K562 (cell line): ENCODE measurements at regions not wholly inside any gene's neighbourhood (a gene's known extent, or its start where the extent isn't known, plus 50 kb on each side); places are given as distances from the start of the nearest gene placed in this dataset.

Experiments used
- ATAC-seq: fragments of 200-7000 bp; cut with Tn5 transposase; 3 replicates; pipeline ENCODE4 v1.9.1; 2020; ENCODE audit warnings: moderate library complexity
- BruUV-seq: library from RNA; stranded (reverse); fragments of 400-500 nt; replicated peaks from 2 replicates; lab custom pipeline; 2021; lab: Mats Ljungman, UMichigan
- CTCF ChIA-PET: fragments of 300-600 bp; formaldehyde crosslinking; extraction: SDS; loops from one replicate; lab custom pipeline; 2021; ENCODE audit warnings: low intra/inter-chr PET ratio; lab: Yijun Ruan, JAX
- POLR2A ChIA-PET: fragments of 300-600, 350-650 bp; sonication (Branson Sonifier 250); formaldehyde crosslinking; extraction: SDS; loops from one replicate; lab custom pipeline; 2021; ENCODE audit warnings: antibody characterized with exemption, inconsistent platforms; lab: Yijun Ruan, JAX
- DNase-seq, 4 experiments: peaks; one replicate each; pipeline versions ENCODE4 v3.0.0 to v3.0.0-alpha.2; 2011 to 2018; ENCODE audit warnings: low spot score in 3 of 4, mixed read lengths in 3 of 4; ENCODE audit errors: extremely low read depth in 1 of 4
- FAIRE-seq: peaks from 2 replicates; lab custom pipeline; 2011; peaks lifted over from hg19 to GRCh38; lab: Jason Lieb, UNC
- H2AFZ ChIP-seq: 2 replicates; pipeline ENCODE4 v1.6.0; 2011; ENCODE audit warnings: low read depth, low read length, control low read depth, inconsistent platforms
- H3K27ac ChIP-seq: fragments of 200-600 bp; 3 replicates; pipeline ENCODE4 v1.8.0; 2011; ENCODE audit warnings: low read depth, mild to moderate bottlenecking, control low read depth, inconsistent platforms, low read length, moderate library complexity, mixed read lengths; ENCODE audit errors: extremely low read depth
- H3K27me3 ChIP-seq, 2 experiments: fragments of 300-600 bp in 1 of 2; 2 replicates in 1 of 2; 3 replicates in 1 of 2; pipeline versions ENCODE4 v1.6.0 to v1.8.0; 2011; ENCODE audit warnings: inconsistent platforms in 2 of 2, low read length in 2 of 2, mild to moderate bottlenecking in 1 of 2, mixed read lengths in 1 of 2, moderate library complexity in 1 of 2; ENCODE audit not compliant: control insufficient read depth in 2 of 2, insufficient read depth in 2 of 2
- H3K36me3 ChIP-seq: fragments of 300-600 bp; 3 replicates; pipeline ENCODE4 v1.8.0; 2011; ENCODE audit warnings: mild to moderate bottlenecking, low read length, inconsistent platforms; ENCODE audit not compliant: control insufficient read depth, insufficient read depth
- H3K4me1 ChIP-seq, 2 experiments: fragments of 200-600 bp in 1 of 2; replicated peaks in 1 of 2; 2 replicates in 1 of 2; 3 replicates in 1 of 2; pipeline versions ENCODE4 v1.5.1 to v1.8.0; 2011; ENCODE audit warnings: inconsistent platforms in 2 of 2, low read length in 2 of 2, mild to moderate bottlenecking in 1 of 2, mixed read lengths in 1 of 2, moderate library complexity in 1 of 2; ENCODE audit not compliant: control insufficient read depth in 2 of 2, insufficient read depth in 2 of 2
- H3K4me2 ChIP-seq: 2 replicates; pipeline ENCODE4 v1.6.1; 2011; ENCODE audit warnings: low read length, control low read depth, inconsistent platforms, mixed read lengths; ENCODE audit not compliant: insufficient read depth
- H3K4me3 ChIP-seq: fragments of 200-600 bp; sonication (generic), shearing (Covaris generic); 2 replicates; pipeline ENCODE4 v1.5.1; 2016; ENCODE audit warnings: control low read depth, inconsistent platforms
- H3K79me2 ChIP-seq: fragments of 200-600 bp; 3 replicates; pipeline ENCODE4 v1.8.0; 2011; ENCODE audit warnings: low read length, inconsistent platforms; ENCODE audit not compliant: control insufficient read depth, insufficient read depth
- H3K9ac ChIP-seq, 2 experiments: 2 replicates each; pipeline versions ENCODE4 v1.6.0 to v1.6.1; 2011; ENCODE audit warnings: low read depth in 2 of 2, low read length in 2 of 2, control low read depth in 1 of 2, inconsistent platforms in 1 of 2, mild to moderate bottlenecking in 1 of 2, mixed read lengths in 1 of 2; ENCODE audit not compliant: insufficient read depth in 1 of 2
- H3K9me1 ChIP-seq: one replicate; pipeline ENCODE4 v1.6.0; 2011; ENCODE audit warnings: inconsistent platforms, mild to moderate bottlenecking, low read length, moderate library complexity; ENCODE audit not compliant: control insufficient read depth, insufficient read depth
- H3K9me3 ChIP-seq: replicated peaks from 2 replicates; pipeline ENCODE4 v1.5.1; 2011; ENCODE audit warnings: low read depth, low read length, inconsistent platforms; ENCODE audit not compliant: control insufficient read depth, insufficient read depth
- H4K20me1 ChIP-seq: replicated peaks from 2 replicates; pipeline ENCODE4 v1.6.1; 2011; ENCODE audit warnings: low read length, inconsistent platforms, mixed read lengths; ENCODE audit not compliant: control insufficient read depth, insufficient read depth
- CBX2 ChIP-seq: fragments of 200-600 bp; sonication (generic); IDR thresholded peaks from one replicate; pipeline ENCODE4 v1.6.1; 2012; ENCODE audit warnings: mild to moderate bottlenecking, low read length, inconsistent platforms; ENCODE audit not compliant: insufficient read depth, poor library complexity, severe bottlenecking
- CTBP1 ChIP-seq: fragments of 450-650 bp; IDR thresholded peaks from 2 replicates; pipeline ENCODE4 v1.6.1; 2016; ENCODE audit warnings: borderline replicate concordance
- GABPA ChIP-seq: fragments of 200-800 bp; sonication (Bioruptor generic); conservative IDR thresholded peaks from 2 replicates; pipeline ENCODE4 v1.6.1; 2016; ENCODE audit warnings: low read depth, missing genetic modification characterization, missing compliant biosample characterization
- KAT7 ChIP-seq: sonication (generic); formaldehyde crosslinking; IDR thresholded peaks from 2 replicates; pipeline ENCODE4 v1.8.0; 2022; ENCODE audit warnings: missing genetic modification reagents, mild to moderate bottlenecking, borderline replicate concordance
- MEF2A ChIP-seq: IDR thresholded peaks from 2 replicates; pipeline ENCODE4 v1.6.1; 2011; ENCODE audit warnings: low read depth, mild to moderate bottlenecking, low read length, moderate library complexity; ENCODE audit not compliant: control insufficient read depth
- MEIS2 ChIP-seq: fragments of 450-650 bp; IDR thresholded peaks from 2 replicates; pipeline ENCODE4 v1.6.1; 2014; ENCODE audit warnings: mild to moderate bottlenecking; ENCODE audit not compliant: partially characterized antibody
- NFYB ChIP-seq: IDR thresholded peaks from 2 replicates; pipeline ENCODE4 v1.6.1; 2011; ENCODE audit warnings: mild to moderate bottlenecking, moderate library complexity; ENCODE audit not compliant: insufficient read length; ENCODE audit errors: extremely low read depth
- PBX2 ChIP-seq, 2 experiments: IDR thresholded peaks in 1 of 2; conservative IDR thresholded peaks in 1 of 2; 2 replicates each; pipeline ENCODE4 v1.6.1; 2016; ENCODE audit warnings: low read depth in 2 of 2, mild to moderate bottlenecking in 1 of 2, missing compliant biosample characterization in 1 of 2, missing genetic modification characterization in 1 of 2, moderate library complexity in 1 of 2
- PML ChIP-seq: IDR thresholded peaks from 2 replicates; pipeline ENCODE4 v1.6.1; 2012; ENCODE audit warnings: low read length, inconsistent platforms
- RFX1 ChIP-seq: fragments of 450-650 bp; IDR thresholded peaks from 2 replicates; pipeline ENCODE4 v1.6.1; 2016; ENCODE audit warnings: mild to moderate bottlenecking, moderate library complexity
- WGBS: fragments of 100-300 bp; shearing (Covaris generic); methylation state at CpG from one replicate; pipeline ENCODE4 v1.1.6; 2016; ENCODE audit warnings: low coverage, mixed read lengths; ENCODE audit not compliant: insufficient coverage; ENCODE audit errors: missing lambda C conversion rate; 5-methylcytosine and 5-hydroxymethylcytosine counted together
- in situ Hi-C: fragments of 300-500 bp; cut with MboI; formaldehyde crosslinking; loops from 4 replicates; pipeline ENCODE4 v1.15.0; 2018; ENCODE audit warnings: inconsistent platforms, mixed read lengths
- intact Hi-C: fragments of 100-400 bp; cut with micrococcal nuclease; formaldehyde crosslinking; loops from 2 replicates; pipeline ENCODE4 v1.14.2; 2022

GRCh38 chr7:136144182-136144581 lies 167.0 kb upstream of the MTPN start:
- intact Hi-C loops: no loop called here
- TF ChIP-seq GABPA: no peak
- no peak for TF ChIP-seq CTBP1
- TF ChIP-seq NFYB: no peak
- TF ChIP-seq CBX2: no peak
- TF ChIP-seq RFX1: no peak
- no peak for TF ChIP-seq KAT7 (CRISPR knock-in tag)
- TF ChIP-seq MEIS2: peak; percentile 36
- TF ChIP-seq MEF2A: no peak
- TF ChIP-seq PML: no peak
- TF ChIP-seq PBX2 (CRISPR knock-in tag; IDR thresholded peaks at IDR 0.05; ENCODE audit: low read depth): no peak
- TF ChIP-seq PBX2 (tag; conservative IDR thresholded peaks at IDR 0.05; ENCODE audit: low read depth): peak; percentile 81

More at GRCh38 chr7:136144182-136144581, 167.0 kb upstream of the MTPN start:
- CTCF ChIA-PET: no interaction called here
- Histone ChIP-seq H3K27me3 (no peaks in the 10 kb centered on the region), H3K79me2 (no peaks in the 10 kb centered on the region), H3K4me3 (no peak overlapping the region), H3K9ac (no peak overlapping the region), H3K4me2 (no peak overlapping the region), H3K36me3 (no peaks in the 10 kb centered on the region), H3K9me3 (no peaks in the 10 kb centered on the region), H2AFZ (no peak overlapping the region), H3K27ac (no peak overlapping the region), H3K9me1 (no peaks in the 10 kb centered on the region), H4K20me1 (no peaks in the 10 kb centered on the region), H3K4me1 (peaks cover 0 to 6% of the 10 kb centered on the region in 2 experiments; a peak in 3 of 5 replicates)
- WGBS: 53% methylated on average over 2 of the region's 2 CpGs
- FAIRE-seq (no peak), DNase-seq (no peak), ATAC-seq (peak; percentile 29)
- BruUV-seq: no TSS peak
- in situ Hi-C loops: no loop called here
- POLR2A ChIA-PET: interaction anchor here (0.9 to 1.0 kb wide), 2 partner anchors 11 to 12 kb away, joined by 3 read pairs; no protein-coding TSS in a partner anchor
